ENCODE measurements at regions not wholly inside any gene's neighbourhood (a gene's known extent, or its start where the extent isn't known, plus 50 kb on each side); places are given as distances from the start of the nearest gene placed in this dataset.
"Not testable (repeated sequence)": the region's sequence is repeated elsewhere in the genome, so short reads cannot be mapped to it uniquely, and the experiment has no call there.

DNA sequence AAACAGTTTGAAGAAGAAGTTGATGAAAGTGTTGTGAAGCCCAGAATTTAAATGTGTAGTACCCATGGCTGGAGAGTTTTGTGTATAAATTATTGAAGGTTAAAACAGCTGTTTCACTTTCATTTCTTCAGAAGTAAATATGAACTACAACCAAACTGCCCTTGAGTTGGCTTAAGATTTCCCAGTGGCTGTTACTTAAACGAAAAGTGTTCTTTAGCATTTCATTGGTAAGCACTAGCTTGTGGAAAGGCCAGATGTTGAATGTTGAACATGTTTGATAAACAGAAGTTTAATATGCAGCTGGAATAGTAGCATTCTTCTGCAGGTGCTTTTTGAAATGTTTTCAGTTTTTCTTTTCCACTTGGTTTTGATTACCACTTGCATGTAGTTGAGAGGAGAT, 83.2 kb upstream of the TNRC6B start:
- no peak for ATAC-seq
- TF ChIP-seq ZNF565 (CRISPR knock-in tag; conservative IDR thresholded peaks at IDR 0.05; ENCODE audit: low read depth) (no peak), TCF4 (CRISPR knock-in tag; IDR thresholded peaks at IDR 0.05; ENCODE audit: borderline replicate concordance) (no peak), ISL1 (CRISPR knock-in tag; IDR thresholded peaks at IDR 0.05) (no peak), PPARA (CRISPR knock-in tag; IDR thresholded peaks at IDR 0.05; ENCODE audit: borderline replicate concordance) (no peak), ZFP30 (CRISPR knock-in tag; IDR thresholded peaks at IDR 0.05) (no peak), CREB5 (CRISPR knock-in tag; IDR thresholded peaks at IDR 0.05; ENCODE audit: low read depth) (no peak), ESRRG (CRISPR knock-in tag; IDR thresholded peaks at IDR 0.05) (no peak), BACH2 (CRISPR knock-in tag; IDR thresholded peaks at IDR 0.05; ENCODE audit: borderline replicate concordance) (no peak), PATZ1 (CRISPR knock-in tag; IDR thresholded peaks at IDR 0.05; ENCODE audit: borderline replicate concordance) (no peak), OSR1 (CRISPR knock-in tag; IDR thresholded peaks at IDR 0.05) (no peak), ZNF70 (CRISPR knock-in tag; IDR thresholded peaks at IDR 0.05) (no peak), TSHZ2 (CRISPR knock-in tag; IDR thresholded peaks at IDR 0.05) (no peak), CSDC2 (CRISPR knock-in tag; IDR thresholded peaks at IDR 0.05) (no peak), ZNF8 (CRISPR knock-in tag; IDR thresholded peaks at IDR 0.05) (no peak)
- TF ChIP-seq, protein P1, sequence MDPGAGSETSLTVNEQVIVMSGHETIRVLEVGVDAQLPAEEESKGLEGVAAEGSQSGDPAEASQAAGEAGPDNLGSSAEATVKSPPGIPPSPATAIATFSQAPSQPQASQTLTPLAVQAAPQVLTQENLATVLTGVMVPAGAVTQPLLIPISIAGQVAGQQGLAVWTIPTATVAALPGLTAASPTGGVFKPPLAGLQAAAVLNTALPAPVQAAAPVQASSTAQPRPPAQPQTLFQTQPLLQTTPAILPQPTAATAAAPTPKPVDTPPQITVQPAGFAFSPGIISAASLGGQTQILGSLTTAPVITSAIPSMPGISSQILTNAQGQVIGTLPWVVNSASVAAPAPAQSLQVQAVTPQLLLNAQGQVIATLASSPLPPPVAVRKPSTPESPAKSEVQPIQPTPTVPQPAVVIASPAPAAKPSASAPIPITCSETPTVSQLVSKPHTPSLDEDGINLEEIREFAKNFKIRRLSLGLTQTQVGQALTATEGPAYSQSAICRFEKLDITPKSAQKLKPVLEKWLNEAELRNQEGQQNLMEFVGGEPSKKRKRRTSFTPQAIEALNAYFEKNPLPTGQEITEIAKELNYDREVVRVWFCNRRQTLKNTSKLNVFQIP (CRISPR knock-in tag; IDR thresholded peaks at IDR 0.05; ENCODE audit: borderline replicate concordance, low read depth), result no peak

- not testable (repeated sequence) for ATAC-seq
Measured at GRCh38 chr22:40099887-40100286, 77.8 kb upstream of the TNRC6B start.

GRCh38 chr22:40105755-40106154, 72.0 kb upstream of the TNRC6B start:
- no peak for ATAC-seq
- no peak for TF ChIP-seq TSHZ2 (CRISPR knock-in tag; IDR thresholded peaks at IDR 0.05)
- TF ChIP-seq ARNTL (CRISPR knock-in tag; IDR thresholded peaks at IDR 0.05; ENCODE audit: borderline replicate concordance, low read depth), result no peak
- TF ChIP-seq OSR1 (CRISPR knock-in tag; IDR thresholded peaks at IDR 0.05), result no peak
- TF ChIP-seq, protein P1 (CRISPR knock-in tag; IDR thresholded peaks at IDR 0.05; ENCODE audit: borderline replicate concordance, low read depth), result no peak
- no peak for TF ChIP-seq RARB (CRISPR knock-in tag; IDR thresholded peaks at IDR 0.05)
- no peak for TF ChIP-seq PPARA (CRISPR knock-in tag; IDR thresholded peaks at IDR 0.05; ENCODE audit: borderline replicate concordance)
- TF ChIP-seq TCF4 (CRISPR knock-in tag; IDR thresholded peaks at IDR 0.05; ENCODE audit: borderline replicate concordance), result no peak
- TF ChIP-seq TOX (CRISPR knock-in tag; IDR thresholded peaks at IDR 0.05; ENCODE audit: borderline replicate concordance), result no peak
- no peak for TF ChIP-seq GLIS3 (CRISPR knock-in tag; IDR thresholded peaks at IDR 0.05)
- TF ChIP-seq CREB5 (CRISPR knock-in tag; IDR thresholded peaks at IDR 0.05; ENCODE audit: low read depth), result no peak

Measured in SK-N-SH treated with all-trans-retinoic acid at 6 μM for 48 hours (cell line).